D721Med (cell line): ENCODE measurements at regions not wholly inside any gene's neighbourhood (a gene's known extent, or its start where the extent isn't known, plus 50 kb on each side); places are given as distances from the start of the nearest gene placed in this dataset.

ENCODE experiments used
- DNase-seq: peaks from one replicate; pipeline ENCODE4 v3.0.0; 2011; ENCODE audit warnings: low spot score; ENCODE audit not compliant: insufficient read length
- FAIRE-seq: peaks from 2 replicates; lab custom pipeline; 2011; peaks lifted over from hg19 to GRCh38; lab: Jason Lieb, UNC
- CTCF ChIP-seq: IDR thresholded peaks from 2 replicates; pipeline ENCODE4 v1.5.1; 2012; ENCODE audit warnings: mild to moderate bottlenecking, control low read depth; ENCODE audit not compliant: insufficient read depth; ENCODE audit errors: missing control alignments

- DNase-seq (no peak), FAIRE-seq (no peak)
- TF ChIP-seq CTCF: no peak
Observed at GRCh38 chr9:8168916-8169438, 369.4 kb upstream of the DMAC1 start.

- FAIRE-seq (no peak), DNase-seq (no peak)
- no peak for TF ChIP-seq CTCF
Observed at GRCh38 chr9:8160787-8161186, 361.2 kb upstream of the DMAC1 start.

- TF ChIP-seq CTCF: no peak
- FAIRE-seq: no peak
Observed at GRCh38 chr9:8158574-8158973, 359.0 kb upstream of the DMAC1 start.

GRCh38 chr9:8157683-8158324, 358.2 kb upstream of the DMAC1 start:
- DNase-seq (no peak), FAIRE-seq (no peak)
- no peak for TF ChIP-seq CTCF

More at GRCh38 chr9:8158574-8158973, 359.0 kb upstream of the DMAC1 start:
- no peak for DNase-seq

- FAIRE-seq (no peak), DNase-seq (no peak)
- no peak for TF ChIP-seq CTCF
Observed at GRCh38 chr9:8156346-8156745, 356.8 kb upstream of the DMAC1 start.

GRCh38 chr9:8155706-8156105, 356.1 kb upstream of the DMAC1 start:
- no peak for DNase-seq
- TF ChIP-seq CTCF: no peak
- FAIRE-seq: no peak

GRCh38 chr9:8143677-8144076, 344.1 kb upstream of the DMAC1 start:
- DNase-seq: no peak
- TF ChIP-seq CTCF: no peak
- no peak for FAIRE-seq
